CD4-positive, alpha-beta T cell treated with Interleukin-15 for 1 hour (primary cell): ENCODE measurements at regions not wholly inside any gene's neighbourhood (a gene's known extent, or its start where the extent isn't known, plus 50 kb on each side); places are given as distances from the start of the nearest gene placed in this dataset.
"Not testable (repeated sequence)": the region's sequence is repeated elsewhere in the genome, so short reads cannot be mapped to it uniquely, and the experiment has no call there.

ENCODE experiments used
- DNase-seq: peaks from one replicate; pipeline ENCODE4 v3.0.0-alpha.2; 2020

DNA sequence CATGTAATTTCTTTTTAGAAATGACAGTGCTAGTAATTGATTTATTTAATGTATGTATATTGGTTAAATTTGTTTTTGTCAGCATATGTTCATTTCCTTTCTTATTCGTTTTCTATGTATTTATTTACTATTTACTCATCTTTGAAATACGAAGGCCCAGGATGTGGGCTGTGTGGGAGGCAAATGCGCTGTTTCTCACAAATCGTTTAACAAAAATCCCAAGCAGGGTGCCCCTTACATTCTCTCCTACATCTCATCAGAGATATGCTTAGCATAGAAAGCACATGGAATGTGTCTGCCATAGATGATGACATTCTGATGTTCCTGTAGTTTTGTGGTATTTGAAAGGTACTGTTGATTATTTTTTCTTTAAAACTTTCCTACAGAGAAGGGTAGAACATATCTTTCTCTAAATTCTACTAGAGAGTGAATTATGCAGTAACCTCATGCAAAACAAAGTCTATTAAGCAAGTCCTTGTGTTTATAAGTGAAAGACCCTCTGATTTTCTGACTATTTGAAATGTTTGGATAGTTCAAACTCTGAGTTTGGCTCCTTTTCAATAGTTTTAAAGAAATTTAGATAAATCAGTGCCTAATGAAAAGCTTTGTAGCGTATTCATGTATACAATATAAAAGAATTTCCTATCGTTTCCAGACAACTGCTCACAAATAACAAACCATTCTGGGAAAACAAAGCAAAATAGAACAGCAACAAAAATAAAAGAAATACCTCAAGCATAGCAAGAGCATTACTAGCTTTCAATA, 111.1 kb upstream of the VGLL3 start:
- no peak for DNase-seq

DNA sequence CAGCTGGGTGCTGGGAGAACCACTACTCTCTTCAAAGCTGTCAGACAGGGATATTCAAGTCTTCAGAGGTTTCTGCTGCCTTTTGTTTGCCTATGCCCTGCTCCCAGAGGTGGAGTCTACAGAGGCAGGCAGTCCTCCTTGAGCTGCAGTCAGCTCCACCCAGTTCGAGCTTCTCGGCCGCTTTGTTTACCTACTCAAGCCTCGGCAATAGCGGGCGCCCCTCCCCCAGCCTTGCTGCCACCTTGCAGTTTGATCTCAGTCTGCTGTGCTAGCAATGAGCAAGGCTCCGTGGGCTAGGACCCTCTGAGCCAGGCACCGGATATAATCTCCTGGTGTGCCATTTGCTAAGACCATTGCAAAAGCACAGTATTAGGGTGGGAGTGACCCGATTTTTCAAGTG, 106.8 kb upstream of the VGLL3 start:
- DNase-seq, result not testable (repeated sequence)

DNA sequence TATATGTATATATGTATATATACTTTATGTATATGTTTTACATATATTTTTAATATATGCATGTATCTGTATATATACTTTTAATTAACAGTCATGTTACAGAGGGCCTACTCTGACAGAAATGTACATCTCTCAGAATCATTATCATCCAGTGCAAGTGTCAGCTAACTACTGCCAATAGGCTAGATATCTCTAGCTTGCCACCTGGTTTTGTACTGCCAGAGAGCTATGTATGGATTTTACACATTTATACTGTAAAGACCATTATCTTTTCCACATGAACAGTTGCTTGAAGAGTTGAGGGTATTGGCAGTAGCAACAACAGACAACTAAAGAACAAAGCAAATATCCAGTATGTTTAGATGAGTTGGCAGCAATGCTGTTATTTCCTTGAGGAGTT, 99.7 kb upstream of the VGLL3 start:
- DNase-seq, result no peak

DNA sequence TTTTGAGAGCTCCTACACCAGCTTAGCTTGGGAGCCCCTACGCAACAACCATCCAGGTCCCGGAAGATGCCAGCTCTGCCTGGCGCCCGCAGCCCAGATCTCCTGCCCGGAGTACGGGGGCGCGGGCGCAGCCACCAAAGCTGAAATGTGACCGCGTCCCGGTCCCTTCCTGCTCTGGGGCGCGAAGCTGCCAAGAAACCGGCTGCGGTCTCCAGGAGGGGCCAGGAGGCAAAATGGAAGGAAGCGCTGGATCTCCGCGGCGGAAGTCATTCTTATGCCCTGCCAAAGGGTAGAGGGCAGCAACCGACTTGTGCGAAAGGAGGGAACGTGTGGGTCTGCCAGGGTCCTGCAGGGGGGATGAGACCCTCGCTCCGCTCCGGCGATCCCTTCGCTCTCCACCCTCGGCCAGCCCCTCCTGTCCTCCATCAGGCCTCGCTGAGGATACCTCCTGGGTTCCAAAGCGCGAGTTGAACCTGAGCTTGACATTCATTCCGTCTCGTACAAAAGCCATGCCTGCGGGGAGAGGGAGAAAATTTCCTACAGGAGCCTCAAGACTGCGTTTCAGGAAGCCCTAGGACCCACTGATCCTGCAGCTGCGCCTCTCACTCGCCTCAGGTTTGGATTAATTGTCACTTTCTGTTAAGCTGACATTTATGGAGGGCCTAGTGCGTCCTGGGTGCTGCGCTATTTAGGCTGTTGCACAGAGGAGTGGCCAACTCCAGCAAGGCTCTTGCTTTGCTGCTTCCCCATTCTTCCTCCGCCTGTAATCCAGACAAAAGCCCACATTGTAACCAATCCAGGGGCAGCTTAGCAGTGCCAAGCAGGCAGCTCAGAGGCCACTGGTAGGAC, 98.3 kb upstream of the VGLL3 start:
- DNase-seq, result peak; percentile 24

DNA sequence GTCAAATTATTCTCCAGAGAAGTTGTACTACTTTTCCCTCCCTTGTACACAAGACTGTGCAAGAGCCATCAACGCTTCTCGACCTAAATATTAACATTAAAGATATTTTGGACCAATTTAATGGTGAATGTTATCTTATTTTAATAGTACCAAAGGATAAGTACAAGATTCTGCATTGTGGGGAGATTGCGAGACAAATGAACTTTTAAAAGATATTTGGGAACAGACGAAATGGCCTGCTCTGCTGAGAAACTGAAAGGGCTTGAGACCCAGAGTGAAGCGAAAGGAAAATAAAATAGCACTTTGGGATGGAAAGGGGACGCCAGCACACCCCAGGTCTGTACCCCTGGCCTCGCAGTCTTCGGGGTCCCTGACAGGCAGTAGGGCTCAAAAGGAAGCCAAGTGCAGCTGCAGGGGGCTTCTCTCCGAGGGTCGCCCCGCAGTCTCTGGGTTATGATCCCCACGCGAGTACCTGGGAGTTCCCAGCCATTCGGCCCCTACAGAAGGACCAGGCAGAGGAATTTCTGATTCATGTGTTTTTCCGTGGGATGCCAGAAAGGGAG, 97.6 kb upstream of the VGLL3 start:
- DNase-seq, result no peak

DNA sequence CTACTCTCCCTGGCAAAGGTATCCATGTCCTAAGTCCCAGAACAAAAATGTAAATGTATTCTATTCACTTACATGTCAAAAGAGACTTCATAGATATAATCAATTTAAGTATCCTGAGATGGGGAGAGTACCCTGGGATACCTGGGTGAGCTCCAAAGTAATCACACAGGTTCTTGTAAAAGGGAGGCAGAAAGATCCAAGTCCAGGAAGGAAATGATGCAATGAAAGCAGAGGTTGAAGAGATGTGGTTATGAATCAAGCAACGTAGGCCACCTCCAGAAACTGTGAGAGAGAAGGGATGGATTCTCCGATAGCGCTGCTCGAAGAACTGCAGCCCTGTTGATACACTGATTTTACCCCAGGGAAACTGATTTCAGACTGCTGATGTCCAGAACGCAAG, 93.9 kb upstream of the VGLL3 start:
- no peak for DNase-seq

DNA sequence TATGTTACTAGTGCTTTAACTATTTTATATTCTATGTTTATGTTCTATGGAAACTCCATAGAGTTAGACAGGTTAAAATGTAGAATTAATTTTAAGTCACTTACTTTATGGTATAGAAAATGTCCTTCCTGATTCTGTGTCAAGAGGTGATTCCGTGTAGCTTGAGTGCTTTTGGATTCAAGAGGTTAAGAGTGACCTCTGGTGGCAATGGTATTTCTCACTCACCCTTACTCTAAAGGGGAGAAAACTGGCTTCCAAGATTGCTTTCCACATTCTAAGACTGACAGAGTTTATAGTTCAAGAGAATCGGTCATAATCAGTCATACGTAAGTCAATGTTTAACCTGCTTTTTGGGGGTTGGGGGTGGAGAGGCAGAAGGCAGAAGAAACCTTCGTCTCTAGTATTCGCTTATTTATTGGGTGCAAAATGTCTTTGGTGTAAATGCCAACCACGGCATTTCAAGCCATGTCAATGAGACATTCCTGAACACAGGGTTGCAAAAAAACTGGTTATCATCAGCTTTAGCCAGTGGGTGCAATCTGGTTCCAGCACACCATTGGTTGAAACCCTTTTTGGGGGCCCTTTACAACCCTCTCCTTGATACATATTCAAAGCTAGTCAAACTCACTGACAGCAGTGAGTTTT, 92.0 kb upstream of the VGLL3 start:
- DNase-seq, result no peak

DNA sequence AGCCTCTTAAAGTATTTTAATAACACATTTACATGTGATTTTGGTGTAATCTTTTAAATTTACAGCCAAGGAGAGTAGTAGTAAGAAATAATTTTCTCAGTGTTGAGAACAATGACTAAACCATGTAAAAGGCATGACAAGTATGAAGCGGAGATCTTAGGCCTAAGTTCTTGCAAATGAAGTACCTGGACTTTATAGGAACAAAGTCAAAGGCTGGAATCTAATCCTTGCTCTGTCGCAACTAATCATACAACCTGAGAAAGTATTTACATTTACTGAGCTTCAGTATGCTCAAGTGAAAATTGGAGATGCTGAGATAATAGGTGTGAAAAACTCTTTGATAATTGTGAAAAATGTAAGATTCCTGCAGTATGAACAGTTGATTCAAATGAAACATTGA, 86.4 kb upstream of the VGLL3 start:
- no peak for DNase-seq

DNA sequence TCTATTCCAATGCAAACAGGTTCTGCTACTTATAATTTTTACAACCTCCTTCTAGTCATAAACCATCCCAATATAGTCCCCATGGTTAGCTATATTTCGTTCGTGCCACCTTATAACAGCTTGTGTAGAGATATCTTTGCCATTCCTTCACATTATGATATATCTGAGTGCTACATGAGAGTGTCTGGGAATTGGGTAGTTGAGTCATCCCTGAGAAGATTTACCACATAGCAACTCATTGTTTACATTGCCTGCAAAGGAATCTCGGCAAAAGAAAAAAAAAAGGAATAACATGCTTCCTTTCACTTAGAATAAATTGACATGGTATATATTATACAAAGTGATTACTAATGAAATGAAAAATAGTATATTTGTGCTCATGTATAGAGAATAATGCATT, 86.0 kb upstream of the VGLL3 start:
- no peak for DNase-seq

DNA sequence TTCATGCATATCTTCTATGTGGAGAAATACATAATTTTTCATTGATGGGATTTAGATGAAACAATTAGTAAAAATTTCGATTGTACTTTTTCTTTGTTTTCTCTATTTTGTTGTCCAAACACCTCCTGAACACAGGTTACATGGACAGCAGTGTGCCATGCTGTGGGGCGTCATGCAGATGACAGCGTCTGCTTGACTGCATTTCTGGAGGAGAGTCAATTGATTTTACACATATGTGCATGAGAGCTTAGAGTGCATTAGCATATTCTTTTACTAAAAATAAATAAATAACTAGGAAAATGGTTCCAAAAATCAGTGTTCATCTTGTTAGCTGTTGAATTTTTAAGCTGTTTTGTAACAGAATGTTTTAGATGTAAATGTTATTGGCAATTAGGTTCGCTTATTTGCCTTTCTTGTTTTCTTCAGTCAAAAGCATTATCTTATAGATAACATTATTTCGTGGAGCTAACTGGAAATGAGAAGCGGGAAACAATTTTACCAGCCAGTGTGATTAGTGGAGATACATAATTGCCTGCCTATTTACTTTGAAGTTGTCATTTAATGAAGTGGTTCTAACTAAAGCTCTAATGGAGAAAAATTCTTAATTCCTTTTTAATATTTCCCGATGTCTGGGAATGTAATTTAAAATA, 82.7 kb upstream of the VGLL3 start:
- DNase-seq, result no peak

DNA sequence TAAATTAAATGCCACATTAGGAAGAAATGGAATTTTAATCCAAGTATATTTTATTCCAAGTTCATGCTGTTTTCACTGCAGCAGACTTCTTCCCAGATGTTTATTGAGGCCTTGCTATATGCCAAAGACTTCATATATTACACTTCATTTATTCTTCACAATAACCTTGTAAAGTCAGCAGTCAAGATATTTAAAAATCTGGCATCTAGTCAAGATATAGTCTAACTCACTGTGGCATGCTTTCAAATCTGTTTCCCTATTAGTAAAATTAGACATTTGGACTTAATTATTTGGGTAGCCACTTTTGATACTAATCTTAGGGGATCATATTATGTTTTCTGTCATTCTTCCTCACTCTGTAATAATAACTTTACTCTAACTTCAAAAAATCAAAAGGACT, 81.5 kb upstream of the VGLL3 start:
- DNase-seq, result no peak

DNA sequence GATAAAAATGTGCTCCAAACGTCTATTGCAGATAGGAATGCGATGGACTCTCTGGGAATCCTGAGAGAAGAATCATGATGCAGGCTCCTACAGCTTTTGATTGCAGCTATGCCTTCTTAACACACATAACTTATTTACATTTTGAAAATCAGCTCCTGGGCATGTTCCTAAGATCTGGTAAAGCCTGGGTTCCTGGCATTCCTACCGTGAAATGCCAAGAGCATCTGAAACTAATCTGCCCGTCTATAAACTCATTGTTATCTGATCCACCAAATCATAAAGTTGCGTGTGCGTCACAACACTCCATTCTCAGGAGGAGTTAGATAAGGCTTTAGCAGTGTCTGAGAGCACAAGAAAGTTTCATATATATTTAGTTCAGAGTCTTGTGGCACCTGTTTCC, 79.0 kb upstream of the VGLL3 start:
- no peak for DNase-seq

DNA sequence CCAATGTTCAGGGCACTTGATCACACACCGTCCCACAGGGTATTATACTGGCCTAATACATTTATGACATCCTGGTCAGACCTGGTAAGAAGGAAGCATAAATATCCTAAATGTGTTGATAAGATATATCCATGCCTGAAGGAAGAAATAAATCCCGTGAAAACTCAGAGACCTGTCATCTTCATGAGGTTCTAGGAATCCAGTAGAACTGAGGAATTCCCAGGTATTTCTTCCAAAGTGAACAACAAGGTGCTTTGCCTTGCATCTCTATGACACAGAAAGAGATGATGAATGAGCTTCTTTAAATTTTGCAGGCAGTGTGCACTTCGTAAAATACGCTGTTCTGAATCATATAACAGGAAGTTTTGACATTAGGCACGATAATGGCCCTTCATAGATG, 78.1 kb upstream of the VGLL3 start:
- no peak for DNase-seq

DNA sequence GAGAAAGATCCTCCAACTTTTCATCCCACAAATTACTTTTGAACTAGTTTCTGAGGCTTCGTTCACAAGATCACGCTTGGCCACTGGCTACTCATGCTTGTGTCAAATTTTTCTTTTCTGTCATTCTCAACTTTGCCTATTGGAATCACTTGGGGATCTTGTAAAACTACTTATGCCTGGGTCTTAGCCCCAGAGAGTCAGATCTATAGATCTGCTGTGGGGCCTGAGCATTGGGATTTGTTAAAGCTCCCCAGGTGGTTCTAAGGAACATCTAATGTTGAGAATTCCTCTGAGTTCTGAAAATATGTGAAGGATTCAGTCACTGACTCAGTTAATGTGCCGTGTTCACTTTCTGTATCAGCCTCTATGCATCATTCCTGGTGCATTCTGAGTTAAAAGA, 71.7 kb upstream of the VGLL3 start:
- DNase-seq, result no peak

DNA sequence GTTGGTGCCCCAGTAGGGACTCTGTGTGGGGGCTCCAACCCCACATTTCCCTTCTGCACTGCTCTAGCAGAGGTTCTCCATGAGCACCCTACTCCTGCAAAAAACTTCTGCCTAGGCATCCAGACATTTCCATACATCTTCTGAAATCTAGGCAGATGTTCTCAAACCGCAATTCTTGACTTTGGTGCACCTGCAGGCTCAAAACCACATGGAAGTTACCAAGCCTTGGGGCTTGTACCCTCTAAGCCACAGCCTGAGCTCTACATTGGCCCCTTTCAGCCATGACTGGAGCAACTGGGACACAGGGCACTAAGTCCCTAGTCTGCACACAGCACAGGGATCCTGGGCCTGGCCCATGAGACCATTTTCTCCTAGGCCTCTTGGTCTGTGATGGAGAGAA, 66.5 kb upstream of the VGLL3 start:
- no peak for DNase-seq

DNA sequence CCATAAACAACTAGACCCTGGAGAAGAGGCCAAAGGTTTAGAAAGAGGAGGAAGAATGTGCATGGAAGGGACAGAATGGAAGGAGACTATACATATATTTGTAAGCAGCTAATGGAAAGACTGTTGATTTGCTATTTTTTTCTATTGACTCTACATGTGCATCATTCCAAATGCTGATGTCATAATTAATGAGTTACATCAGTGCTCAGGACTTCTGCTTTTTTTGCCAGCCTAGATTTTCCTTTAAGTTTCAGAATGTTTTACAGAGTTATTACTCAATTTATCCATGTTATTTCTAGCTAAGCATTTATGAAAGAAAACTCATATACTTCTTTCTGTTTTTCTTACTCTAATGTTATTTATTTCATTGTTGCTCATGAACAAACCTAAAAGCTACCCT, 62.6 kb upstream of the VGLL3 start:
- no peak for DNase-seq

DNA sequence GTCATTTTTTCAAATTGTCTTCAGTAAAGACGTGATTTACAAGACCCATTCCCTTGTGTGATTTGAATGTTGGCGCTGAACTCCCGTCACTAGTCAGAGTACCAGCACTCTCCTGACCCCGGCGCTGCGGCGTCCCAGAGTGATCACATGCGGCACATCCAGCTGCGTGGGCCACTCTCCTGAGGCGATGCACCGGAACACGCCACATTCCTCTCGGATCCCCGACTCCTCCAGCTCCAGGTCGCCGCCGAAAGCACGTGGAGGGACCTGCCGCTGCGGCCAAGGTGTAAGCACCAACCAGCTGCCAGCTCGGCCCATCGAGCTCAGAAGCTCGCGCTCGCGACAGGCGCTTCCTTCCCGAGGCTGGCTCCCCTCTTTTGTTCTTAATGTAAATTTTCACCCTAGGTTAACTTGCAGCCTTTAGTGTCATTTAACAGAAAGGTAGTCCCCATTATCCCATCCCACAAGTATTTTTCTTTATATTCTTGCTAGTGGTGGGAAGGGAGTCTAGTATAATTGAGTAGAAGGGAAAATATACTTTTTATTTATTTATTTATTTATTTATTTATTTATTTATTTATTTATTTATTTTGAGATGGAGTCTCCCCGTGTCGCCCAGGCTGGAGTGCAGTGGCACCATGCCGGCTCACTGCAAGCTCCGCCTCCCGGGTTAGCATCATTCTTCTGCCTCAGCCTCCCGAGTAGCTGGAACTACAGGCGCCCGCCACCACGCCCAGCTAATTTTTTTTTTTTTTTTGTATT, 61.7 kb upstream of the VGLL3 start:
- DNase-seq, result no peak

DNA sequence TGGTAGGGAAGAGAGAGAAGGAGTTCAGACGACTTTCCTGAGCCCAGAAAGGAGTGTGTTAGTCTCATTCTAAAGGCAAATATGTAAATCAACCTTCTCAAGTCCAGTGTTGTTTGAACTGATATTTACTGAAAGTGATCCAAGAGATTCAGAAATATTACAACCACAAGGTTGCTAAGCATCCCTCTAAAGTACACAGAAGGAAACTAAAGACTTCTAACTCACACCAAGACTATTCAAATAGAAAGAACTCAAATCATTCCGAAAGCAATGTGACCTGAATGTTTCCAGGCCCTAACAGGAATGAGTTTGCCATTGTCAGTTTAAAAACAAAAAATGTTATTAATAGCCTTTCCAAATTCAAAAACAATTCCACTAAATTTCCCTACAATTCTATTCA, 56.9 kb upstream of the VGLL3 start:
- DNase-seq, result no peak

DNA sequence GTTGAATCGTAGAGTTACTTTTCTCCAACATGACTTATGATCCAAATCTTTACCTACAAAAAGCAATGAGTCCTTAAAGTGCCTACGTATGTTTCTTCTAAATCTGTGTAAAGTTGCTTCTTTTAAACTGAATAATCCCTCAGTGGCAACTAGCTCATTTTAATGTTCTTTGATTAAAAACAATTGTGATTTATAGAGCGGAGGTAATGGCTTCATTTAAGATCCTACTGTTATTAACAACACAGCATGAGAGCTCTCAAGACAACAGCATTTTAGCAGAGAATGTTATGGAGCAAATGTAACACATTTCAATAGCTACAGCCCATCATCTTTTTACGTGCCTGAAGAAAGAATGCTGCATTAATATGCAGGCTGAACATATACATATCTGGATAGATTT, 55.3 kb upstream of the VGLL3 start:
- no peak for DNase-seq

DNA sequence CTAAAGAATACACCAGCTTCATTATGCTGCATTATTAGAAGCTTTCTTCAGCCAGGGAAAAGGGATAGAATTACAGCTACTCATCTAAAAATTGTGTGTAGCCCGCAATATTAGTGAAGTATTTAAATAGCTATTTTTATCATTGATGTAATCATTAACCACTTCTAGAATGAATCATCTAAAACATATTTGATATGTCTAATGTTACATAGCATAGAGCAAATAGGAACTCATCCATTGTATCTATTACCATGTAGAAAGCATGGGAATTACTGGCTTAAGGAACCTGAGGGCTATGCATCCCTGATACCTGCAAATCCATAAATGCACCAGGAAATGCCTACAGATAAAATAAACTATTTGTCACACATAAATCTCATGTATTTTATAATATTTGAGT, 54.5 kb upstream of the VGLL3 start:
- no peak for DNase-seq

DNA sequence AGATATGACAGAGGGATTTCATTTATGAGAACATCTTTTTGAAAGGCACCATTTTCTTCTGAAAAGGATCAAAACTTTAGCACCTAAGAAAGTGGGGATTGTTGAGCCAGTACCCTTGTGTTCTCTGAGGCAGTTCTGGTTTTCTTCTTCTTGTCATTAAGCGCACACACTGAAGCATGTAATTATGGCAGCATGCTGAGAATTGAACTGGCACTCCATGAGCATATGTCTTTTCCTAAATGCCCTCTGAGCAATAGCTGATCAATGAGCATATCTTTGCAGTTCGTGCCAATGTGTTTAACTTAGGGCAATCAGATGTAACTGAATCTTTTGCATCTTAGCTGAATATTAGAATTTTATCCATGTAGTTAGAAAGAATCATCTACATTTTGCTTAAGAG, 53.9 kb upstream of the VGLL3 start:
- no peak for DNase-seq

DNA sequence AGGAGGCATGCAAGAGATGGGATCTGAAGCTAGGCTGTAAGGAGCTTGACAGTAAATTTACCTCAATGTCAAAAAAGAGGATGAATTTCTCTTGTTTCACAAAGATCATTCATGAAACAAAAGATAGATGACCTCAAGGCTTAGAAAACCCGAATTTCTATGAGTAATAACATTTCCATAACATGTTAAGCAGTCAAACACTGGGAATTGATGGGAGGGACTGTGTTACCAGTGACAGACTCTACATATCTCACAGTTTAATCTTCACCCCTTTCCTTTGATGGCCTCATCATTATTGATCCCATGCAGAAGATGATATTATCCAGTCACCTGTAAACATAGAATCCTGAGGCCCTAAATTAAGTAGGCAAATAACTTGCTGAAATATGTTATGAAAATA, 53.5 kb upstream of the VGLL3 start:
- DNase-seq, result no peak
